Kidney (tissue), 13 donors: ENCODE measurements at regions not wholly inside any gene's neighbourhood (a gene's known extent, or its start where the extent isn't known, plus 50 kb on each side); places are given as distances from the start of the nearest gene placed in this dataset.
"Not testable (repeated sequence)": the region's sequence is repeated elsewhere in the genome, so short reads cannot be mapped to it uniquely, and the experiment has no call there.

Experiments
- DNase-seq, 5 donors: peaks; one replicate each; pipeline ENCODE4 v3.0.0-alpha.2; 2013 to 2020
- FAIRE-seq: peaks from 2 replicates; lab custom pipeline; 2012; peaks lifted over from hg19 to GRCh38; lab: Jason Lieb, UNC
- H3K27ac ChIP-seq, 2 donors: one replicate each; pipeline ENCODE4 v1.7.0; 2013; ENCODE audit warnings: low read depth in 2 of 2, low read length in 2 of 2, inconsistent platforms in 1 of 2
- H3K27me3 ChIP-seq: one replicate; pipeline ENCODE4 v1.7.1; 2013; ENCODE audit warnings: low read length, inconsistent platforms; ENCODE audit not compliant: control insufficient read depth, insufficient read depth
- H3K36me3 ChIP-seq, 3 donors: one replicate each; pipeline versions ENCODE4 v1.7.0 to v1.7.1; 2013; ENCODE audit warnings: low read length in 3 of 3, control low read depth in 1 of 3, inconsistent platforms in 1 of 3; ENCODE audit not compliant: insufficient read depth in 3 of 3, control insufficient read depth in 2 of 3
- H3K4me1 ChIP-seq, 3 donors: one replicate each; pipeline versions ENCODE4 v1.7.0 to v1.7.1; 2013; ENCODE audit warnings: low read length in 3 of 3, inconsistent platforms in 1 of 3, low read depth in 1 of 3; ENCODE audit not compliant: control insufficient read depth in 2 of 3, insufficient read depth in 2 of 3
- H3K4me3 ChIP-seq, 3 donors: one replicate each; pipeline versions ENCODE4 v1.7.0 to v1.8.1; 2013; ENCODE audit warnings: low read length in 3 of 3, control low read depth in 1 of 3, inconsistent platforms in 1 of 3
- H3K9ac ChIP-seq, 3 donors: one replicate each; pipeline versions ENCODE4 v1.7.0 to v1.7.1; 2013; ENCODE audit warnings: low read length in 3 of 3, control low read depth in 1 of 3, inconsistent platforms in 1 of 3
- H3K9me3 ChIP-seq, 3 donors: one replicate each; pipeline versions ENCODE4 v1.7.0 to v1.7.1; 2013; ENCODE audit warnings: low read length in 3 of 3, control low read depth in 1 of 3, inconsistent platforms in 1 of 3; ENCODE audit not compliant: control insufficient read depth in 2 of 3, insufficient read depth in 1 of 3
- CTCF ChIP-seq: IDR thresholded peaks from 3 replicates; pipeline ENCODE4 v1.5.1; 2012; ENCODE audit warnings: mild to moderate bottlenecking, moderate library complexity, borderline replicate concordance; ENCODE audit not compliant: insufficient read depth; ENCODE audit errors: extremely low read depth
- intact Hi-C: fragments of 100-400 bp; cut with DNase I; formaldehyde crosslinking; loops from one replicate; pipeline ENCODE4 v1.11.1; 2022
- donor health status: control.
- donor health status: control.
- donor health status: control.
- donor health status: control.
- donor health status: control.
- donor health status: DM: yes; HTN: yes; CAD: no.
- donor health status: Normal renal cell carcinoma (clear cell type).

GRCh38 chrX:56343219-56343618 is 111.1 kb downstream of the KLF8 start:
- intact Hi-C loops: no loop called here
- no peaks in the 10 kb centered on the region for H3K9me3 ChIP-seq
- TF ChIP-seq CTCF: no peak
- FAIRE-seq (no peak), DNase-seq (peak in 1 of 5 donors; percentile 58)
- H3K4me3 ChIP-seq: no peak overlapping the region
- H3K36me3 ChIP-seq: no peaks in the 10 kb centered on the region
- no peak overlapping the region for H3K9ac ChIP-seq
- H3K27me3 ChIP-seq: no peaks in the 10 kb centered on the region
- H3K27ac ChIP-seq: no peak overlapping the region
- no peaks in the 10 kb centered on the region for H3K4me1 ChIP-seq

GRCh38 chrX:56343664-56344063 is 111.5 kb downstream of the KLF8 start:
- no peaks in the 10 kb centered on the region for H3K36me3 ChIP-seq
- H3K9ac ChIP-seq: no peak overlapping the region
- intact Hi-C loops: no loop called here
- H3K27ac ChIP-seq: no peak overlapping the region
- H3K4me1 ChIP-seq: no peaks in the 10 kb centered on the region
- no peaks in the 10 kb centered on the region for H3K27me3 ChIP-seq
- FAIRE-seq (no peak), DNase-seq (no peak)
- TF ChIP-seq CTCF: no peak
- H3K4me3 ChIP-seq: no peak overlapping the region
- no peaks in the 10 kb centered on the region for H3K9me3 ChIP-seq

- H3K27me3 ChIP-seq, H3K27ac ChIP-seq, H3K9me3 ChIP-seq, H3K36me3 ChIP-seq, intact Hi-C loops, H3K4me3 ChIP-seq, H3K4me1 ChIP-seq, FAIRE-seq, H3K9ac ChIP-seq: not testable (repeated sequence)
- DNase-seq: peak in 1 of 5 donors; percentile 43
Observed at GRCh38 chrX:56358145-56358544, 126.0 kb downstream of the KLF8 start.

GRCh38 chrX:56365171-56365570 is 133.0 kb downstream of the KLF8 start:
- intact Hi-C loops, FAIRE-seq, DNase-seq, H3K27me3 ChIP-seq, H3K36me3 ChIP-seq, H3K4me3 ChIP-seq, H3K4me1 ChIP-seq, H3K9ac ChIP-seq, H3K9me3 ChIP-seq, H3K27ac ChIP-seq: not testable (repeated sequence)

GRCh38 chrX:56366901-56367300 is 134.7 kb downstream of the KLF8 start:
- no peak for TF ChIP-seq CTCF
- DNase-seq: peak in 1 of 5 donors; percentile 47
- no peak for FAIRE-seq

More at GRCh38 chrX:56366901-56367300, 134.7 kb downstream of the KLF8 start:
- H3K36me3 ChIP-seq: no peaks in the 10 kb centered on the region
- no peaks in the 10 kb centered on the region for H3K4me1 ChIP-seq
- no peak overlapping the region for H3K9ac ChIP-seq
- H3K9me3 ChIP-seq: no peaks in the 10 kb centered on the region
- H3K27ac ChIP-seq: no peak overlapping the region
- H3K4me3 ChIP-seq: no peak overlapping the region
- H3K27me3 ChIP-seq: no peaks in the 10 kb centered on the region
- intact Hi-C loops: no loop called here
